Stimulated activated CD8-positive, alpha-beta memory T cell treated with anti-CD3 and anti-CD28 coated beads, Interleukin-7, amount 100 ng/mL, for 1 hour (primary cell): ENCODE measurements at regions not wholly inside any gene's neighbourhood (a gene's known extent, or its start where the extent isn't known, plus 50 kb on each side); places are given as distances from the start of the nearest gene placed in this dataset.

Experiments
- DNase-seq, 2 donors: peaks; one replicate each; pipeline ENCODE4 v3.0.0-alpha.2; 2020; ENCODE audit warnings: low read depth in 2 of 2

DNA sequence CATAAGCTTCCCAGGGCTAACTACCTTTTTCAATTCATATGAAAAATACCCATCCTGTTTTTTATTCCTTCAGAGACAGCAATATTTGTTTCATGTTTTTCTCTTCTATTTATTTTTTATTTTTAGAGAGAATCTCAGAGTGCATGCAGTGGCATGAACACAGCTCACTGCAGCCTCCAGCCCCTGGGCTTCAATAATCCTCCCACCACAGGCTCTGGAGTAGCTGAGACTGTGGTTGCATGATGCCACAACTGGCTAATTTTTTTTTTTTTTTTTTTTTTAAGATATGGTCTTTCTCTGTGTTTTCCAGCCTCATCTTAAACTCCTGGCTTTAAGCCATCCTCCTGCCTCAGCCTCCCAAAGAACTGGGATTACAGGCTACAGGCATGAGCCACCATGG lies 296.7 kb upstream of the AKR1E2 start:
- DNase-seq: no peak

DNA sequence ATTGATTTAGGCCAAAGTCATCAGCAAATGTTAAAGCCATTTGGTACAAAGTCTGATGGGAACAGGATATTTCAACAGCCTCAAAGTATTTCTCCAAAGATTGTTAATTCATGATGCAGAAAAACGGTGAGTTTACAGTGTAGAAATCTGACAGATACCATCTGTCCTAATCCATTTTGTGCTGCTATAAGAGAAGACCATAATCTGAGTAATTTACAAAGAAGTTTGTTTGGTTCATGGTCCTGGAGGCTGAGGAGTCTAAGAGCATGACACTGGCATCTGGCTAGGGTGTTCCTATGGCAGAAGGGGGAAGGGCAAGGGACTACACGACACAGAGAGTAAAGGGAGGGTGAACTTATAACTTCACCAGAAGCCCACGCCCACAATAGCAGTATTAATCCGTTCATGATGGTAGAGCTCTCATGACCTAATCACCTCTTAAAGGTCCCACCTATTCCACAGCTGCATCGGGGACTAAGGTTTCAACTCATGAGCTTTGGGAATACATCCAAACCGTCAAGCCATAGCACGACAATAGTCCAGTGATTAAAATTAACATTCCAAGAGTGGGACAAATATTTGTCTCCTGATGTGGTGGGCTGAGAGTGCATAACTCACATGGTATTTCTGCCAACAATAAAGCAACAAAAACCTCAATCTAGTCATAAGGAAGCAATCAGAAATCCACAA lies 298.6 kb upstream of the AKR1E2 start:
- DNase-seq: no peak

DNA sequence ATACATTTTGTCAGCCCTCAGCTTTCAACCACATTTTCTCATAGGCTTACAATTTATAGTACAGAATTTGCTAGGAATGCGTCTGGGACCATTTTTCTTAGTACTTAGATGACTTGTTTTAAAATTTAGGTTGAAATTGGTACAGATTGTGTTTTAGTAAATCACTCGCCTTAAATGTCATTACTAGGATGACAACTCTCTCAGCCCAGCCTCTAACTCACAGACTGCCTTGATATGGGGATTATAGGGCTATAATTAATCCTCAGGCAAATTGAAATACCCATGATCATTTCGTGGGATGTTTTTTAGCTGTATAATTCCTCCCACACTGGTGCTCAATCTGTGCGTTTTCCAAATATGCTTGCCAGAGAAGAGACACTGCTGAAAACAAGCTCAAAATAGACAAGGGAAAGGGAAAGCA lies 299.7 kb upstream of the AKR1E2 start:
- DNase-seq: no peak

DNA sequence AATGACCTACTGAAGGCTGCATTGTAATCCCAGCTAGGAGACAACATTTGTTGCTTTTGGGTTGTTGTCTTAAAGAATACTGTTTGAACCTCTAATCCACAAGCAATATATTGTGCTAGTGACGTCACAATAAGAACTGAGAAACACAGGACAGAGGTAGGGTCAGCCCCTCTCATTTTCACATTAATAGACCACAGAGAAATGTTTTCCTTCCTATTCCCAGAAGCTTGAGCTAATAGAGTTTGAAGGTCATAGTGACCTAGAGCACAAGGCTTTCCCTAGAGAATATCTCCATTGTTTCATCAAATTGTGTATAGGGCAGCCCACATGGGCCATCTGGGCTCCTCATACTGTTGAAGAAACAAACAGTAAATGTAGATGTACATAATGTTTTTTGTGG lies 300.9 kb upstream of the AKR1E2 start:
- DNase-seq: no peak

DNA sequence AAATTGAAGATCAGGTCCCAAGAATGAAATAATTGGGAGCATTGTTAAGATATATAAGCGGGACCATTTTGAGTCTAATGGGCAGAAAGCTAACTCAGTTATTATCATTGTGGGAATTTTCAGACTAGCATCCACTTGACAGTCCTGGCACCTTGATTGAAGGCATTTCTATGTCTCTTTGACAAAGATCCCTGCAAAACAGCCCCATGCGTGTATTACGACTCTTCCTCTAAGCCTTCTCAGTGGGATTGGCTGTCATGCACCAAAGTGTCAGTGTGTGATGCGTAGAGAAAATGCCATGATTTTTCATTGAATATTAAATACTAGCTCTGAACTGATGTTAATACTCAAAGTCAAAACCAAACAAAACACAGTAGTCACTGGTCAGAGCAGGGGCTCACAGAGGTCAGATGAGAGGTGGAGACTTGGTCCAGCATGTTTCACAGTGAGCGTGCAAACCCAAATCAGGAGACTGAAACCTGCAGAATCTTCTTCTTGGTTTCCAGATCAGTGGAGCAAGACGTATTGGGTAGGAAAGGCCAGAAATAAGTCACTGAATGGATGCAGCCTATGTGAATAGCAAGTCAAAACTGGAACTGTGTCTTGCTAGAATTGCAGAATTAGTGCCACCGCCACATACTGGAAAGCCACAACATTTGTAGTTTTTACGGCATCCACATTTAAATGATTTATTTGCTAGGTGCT lies 303.6 kb upstream of the AKR1E2 start:
- DNase-seq: no peak

DNA sequence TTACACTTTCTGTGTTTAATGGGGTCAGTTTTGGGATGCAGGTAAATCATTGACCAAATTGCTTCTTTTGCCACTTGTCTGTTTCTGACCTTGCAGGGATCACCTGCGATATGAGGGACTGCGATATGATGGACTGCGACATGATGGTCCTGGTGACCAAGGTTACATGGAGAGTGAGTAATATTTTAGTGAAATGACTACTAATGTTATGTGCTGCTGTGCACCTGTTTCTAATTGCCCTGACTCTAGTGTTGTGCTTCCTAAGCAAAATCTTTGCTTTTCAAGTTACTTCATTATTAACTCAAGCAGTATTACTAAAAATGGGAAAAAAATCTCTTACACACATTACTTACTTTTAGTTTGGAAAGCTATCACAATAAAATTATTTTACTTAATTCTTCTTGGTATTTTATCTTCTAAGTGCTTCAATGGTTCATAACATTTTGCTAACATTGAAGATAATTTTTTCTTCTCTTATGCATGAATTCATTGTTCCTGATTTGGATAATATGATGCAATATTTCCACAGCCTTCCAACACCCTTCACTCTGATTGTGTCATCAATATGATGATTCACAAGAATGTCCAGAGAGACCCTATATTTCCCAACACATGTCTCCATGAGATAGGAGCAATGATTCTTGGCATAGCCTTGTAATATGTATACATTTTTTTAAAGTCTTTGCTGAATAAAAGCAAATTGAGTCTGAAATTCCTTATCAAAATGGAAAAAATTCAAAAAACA lies 306.2 kb upstream of the AKR1E2 start:
- DNase-seq: no peak

DNA sequence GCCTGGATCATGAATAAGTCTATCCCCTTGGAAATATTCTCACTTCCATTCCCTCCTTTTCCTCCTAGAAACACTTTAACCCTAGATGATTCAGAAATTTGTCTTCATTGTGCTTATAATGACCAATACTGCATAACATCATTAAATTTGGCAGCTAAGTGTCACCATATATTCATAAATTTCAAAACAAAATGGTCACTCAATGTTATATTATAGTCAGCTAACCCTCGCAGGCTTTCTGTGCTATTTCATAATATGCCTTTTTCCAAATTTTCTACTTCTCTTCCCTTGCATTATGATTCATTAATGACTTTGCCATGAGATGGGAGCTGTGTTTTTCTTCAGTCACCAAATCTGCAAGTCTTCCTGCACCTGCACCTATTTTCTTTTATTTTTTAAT lies 308.3 kb upstream of the AKR1E2 start:
- no peak for DNase-seq

DNA sequence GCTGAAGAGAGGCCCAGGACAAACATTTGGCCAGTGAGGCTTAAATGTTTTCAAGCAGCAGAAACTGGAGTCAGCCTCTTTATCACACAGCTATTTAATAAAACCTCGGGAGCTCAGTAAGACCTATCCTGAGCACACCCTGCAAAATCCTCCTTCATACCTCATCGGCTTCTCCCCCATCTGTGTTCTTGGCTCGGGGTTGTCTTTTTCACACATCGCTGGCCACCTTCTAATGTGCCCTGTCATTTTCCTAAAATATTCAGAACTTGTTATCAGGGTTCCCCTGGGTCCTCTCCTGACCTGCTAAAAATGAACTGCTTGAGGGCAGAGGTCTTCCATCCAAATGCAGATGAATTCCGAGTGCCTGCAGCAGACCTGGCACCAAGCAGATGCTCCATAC lies 310.3 kb upstream of the AKR1E2 start:
- DNase-seq: no peak

DNA sequence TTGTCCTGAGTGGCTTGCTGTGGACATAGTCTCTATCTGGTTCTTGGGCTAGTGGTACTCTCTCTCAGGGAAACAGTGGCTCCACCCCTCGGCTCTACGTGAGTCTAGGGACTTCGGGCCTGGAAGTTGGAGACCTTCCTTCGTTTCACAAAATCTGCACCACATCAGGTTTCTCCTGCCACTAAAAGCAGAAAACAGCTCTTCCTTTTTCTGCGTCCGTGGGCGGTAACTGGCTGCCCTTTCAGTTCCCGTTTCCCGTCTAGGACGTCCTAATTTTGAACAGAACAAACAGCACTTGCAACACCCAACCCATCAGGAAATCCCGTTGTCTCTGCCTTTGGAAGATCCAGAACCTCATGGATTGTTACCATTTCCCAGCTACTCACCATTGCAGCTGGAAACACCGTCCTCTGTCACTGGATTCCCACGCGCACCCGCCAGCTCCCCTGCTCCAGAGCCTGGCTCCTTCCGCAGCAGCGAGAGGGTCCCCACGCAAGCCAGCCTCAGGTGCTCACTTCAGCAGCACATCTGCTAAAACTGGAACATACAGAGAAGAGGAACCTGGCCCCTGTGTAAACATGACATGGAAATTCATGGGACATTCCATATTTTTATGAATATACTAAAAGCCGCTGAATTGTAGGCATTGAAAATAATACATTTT lies 311.4 kb upstream of the AKR1E2 start:
- no peak for DNase-seq

DNA sequence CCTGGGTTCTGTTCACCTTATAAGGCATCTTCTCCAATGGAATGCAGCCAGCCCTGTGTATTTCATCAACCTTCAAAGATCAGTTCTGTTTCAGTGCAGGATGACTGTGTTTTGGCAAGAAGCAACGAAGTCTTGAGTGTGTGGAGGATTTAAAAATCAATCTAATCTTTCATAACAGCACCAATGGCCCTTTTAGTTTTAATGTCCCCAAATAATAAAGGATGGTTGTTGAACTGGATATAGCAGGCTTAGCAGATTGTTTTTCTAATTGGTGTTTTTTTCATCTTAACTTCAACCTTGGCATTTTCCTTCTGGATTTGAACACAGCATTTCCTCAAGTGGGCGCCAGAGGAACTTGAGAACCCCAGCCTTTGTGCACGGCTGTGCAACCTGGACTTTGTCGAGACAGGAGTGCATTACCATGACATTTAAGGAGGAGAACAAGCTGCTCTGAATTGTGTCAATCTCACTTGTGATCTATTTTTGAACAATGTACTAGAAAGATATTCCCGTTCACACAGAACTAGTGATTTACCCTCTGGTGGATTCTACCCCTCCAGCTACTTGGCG lies 313.3 kb upstream of the AKR1E2 start:
- no peak for DNase-seq

DNA sequence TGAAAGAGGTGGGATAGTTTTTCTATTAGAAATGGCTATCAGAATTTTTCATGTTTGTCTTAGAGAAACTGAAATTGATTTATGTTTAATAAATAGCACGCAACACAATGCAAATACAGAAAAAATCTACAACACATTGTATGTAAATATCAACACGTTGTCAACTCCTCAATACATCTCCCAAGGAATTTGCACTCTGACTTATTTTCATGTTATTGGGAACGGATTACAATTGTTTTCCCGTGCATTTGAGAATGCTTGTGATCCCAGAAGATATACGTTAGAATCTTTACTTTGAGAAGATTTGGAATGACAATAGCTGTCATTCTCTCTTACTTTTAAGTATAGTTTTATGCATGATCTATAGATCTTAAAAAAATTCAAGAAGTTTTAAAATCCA lies 313.8 kb upstream of the AKR1E2 start:
- no peak for DNase-seq

DNA sequence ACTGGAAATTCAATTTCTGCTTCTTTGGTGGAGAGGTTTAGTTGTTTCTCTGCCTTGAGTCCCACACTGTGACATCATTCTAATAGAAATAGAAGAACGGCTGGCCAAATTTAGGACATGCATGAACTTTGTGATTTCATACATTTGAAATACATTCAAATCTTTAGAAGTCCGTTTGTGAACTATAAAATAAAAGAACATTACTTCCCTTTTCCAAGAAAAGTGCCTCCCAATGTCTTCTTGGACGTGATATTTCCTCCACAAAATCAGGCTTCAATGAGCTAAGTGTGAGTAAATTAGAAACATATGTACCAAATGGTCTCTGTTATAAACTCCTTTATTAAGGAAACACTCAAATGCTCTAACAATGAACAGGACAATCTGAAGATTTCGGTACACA lies 314.5 kb upstream of the AKR1E2 start:
- DNase-seq: no peak

DNA sequence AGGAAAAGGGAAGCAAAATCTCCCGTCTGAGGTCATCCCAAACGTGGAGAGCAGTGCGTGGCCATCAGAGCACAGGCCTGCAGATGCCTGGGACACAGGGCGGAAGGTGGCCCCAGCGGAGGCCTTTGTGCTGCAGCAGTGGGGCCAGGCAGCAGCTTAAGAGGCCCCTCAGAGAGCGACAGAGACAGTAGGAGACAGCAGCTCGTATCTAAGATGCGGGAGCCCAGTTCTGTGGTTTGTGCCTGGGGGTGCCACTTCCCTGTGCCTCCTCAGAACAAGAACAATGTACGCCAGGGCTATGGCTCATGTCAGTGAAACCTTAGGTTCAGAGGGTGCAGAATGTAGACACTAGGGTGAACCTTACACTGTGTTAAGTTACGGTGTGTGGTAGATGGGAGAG lies 316.6 kb upstream of the AKR1E2 start:
- no peak for DNase-seq

DNA sequence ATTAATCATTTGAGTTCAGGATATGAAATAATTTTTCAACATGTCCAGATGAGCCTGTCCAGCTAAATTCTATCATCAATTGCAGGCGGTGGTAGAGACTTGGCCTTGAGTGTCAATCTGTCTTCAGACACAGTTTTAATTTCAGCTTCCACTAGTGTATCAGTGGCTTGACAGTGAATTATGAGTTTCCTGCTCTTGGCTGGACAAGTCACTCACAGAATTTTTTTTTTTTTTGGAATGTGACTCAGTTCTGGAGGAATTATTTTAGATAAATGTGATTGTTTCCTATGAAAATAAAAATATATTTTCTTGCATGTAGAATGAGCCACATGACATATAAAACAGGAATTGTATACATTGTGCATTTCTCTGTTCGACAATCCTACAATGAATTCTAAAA lies 319.9 kb upstream of the AKR1E2 start:
- no peak for DNase-seq

DNA sequence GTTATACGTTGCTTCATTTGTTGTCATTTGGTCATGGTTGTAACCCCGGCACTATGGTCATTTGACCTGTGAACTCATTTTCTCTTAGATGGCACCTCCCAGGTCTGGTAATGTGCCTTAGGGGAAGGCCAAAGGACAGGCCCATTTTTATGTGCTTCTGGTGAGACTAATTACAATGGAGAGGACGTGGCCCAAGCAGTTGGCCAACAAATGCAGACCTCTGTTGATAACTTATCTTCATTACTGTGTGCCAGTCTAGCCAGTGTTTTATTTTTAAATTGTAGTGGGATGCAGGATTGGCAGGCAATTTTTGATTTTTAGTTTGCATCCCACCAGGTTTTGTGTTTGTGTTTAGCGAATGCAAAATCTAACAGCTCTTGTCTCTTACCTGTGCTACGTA lies 321.5 kb upstream of the AKR1E2 start:
- no peak for DNase-seq

DNA sequence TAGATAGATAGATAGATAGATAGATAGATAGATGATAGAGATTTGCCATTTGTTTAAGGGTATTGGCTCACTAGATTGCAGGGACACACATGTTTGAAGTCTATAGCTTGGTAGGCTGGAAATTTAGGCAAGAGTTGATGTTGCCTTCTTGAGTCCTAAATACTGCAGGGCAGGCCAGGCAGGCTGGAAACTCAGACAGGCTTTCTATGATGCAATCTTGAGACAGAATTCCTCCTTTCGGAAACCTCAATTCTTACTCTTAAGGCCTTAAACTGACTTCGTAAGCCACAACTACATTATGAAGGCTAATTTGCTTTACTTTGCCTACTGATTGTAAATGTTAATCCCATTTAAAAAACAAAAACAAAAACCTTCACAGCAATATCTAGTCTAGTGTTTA lies 322.9 kb upstream of the AKR1E2 start:
- no peak for DNase-seq

DNA sequence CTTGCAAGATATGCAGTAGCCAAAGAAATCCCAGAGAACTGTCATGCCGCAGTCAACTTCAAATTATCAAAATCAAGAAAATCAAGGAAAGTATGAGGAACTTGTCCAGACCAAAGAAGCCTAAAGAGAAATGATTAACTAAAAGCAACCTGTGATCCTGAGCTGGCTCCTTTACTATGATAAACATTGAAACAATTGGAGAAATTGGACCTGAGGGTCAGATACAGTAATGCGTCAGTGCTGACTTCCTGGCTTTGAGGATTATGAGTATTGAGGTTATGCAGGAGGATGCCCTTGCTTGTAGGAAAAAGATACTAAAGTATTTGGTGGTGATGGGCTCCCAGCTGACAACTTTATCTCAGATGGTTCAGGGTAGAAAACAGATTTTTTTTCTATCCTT lies 324.7 kb upstream of the AKR1E2 start:
- no peak for DNase-seq

DNA sequence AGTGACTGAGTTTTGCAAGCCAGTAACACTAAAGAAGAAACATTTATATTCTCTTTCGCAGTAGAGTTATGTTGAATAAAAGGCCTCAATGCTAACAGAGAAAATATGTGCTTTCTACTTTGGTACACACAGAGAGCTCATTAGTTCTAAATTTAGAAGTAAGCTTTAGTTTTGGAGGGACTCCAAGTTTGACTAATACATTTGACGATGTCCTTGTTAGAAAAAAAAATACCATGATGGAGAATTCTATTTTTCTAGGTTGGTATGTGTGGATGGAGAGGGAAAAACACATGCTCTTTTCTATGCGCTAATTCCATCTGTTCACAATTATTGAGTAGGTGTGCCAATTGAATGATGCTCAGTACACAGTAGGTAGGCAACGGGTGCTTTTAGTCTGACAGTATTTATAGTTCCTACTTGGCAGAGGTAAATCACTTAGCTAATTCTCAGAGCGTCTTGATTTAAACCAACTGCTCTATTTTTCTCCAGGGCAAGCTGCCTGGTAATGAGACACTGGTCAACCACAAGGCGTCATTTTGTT lies 327.2 kb upstream of the AKR1E2 start:
- DNase-seq: no peak

DNA sequence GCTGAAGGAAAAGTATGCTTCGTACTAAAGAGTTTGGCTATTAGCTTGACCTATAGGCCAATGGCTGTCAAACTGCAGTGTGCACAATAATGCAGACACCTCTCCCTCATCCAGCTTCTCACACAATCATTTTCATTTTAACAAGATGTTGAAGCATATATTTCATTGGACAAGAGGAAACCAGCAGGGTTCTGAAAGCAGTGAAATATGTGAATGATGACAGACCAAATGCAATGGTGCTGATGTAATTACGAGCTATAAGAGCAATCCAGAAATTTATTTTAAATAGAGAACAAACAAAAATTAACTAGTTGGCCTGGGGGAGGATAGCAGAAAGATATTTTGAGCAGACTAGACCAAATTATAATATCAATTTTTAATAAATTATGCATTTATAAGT lies 331.5 kb upstream of the AKR1E2 start:
- DNase-seq: no peak

DNA sequence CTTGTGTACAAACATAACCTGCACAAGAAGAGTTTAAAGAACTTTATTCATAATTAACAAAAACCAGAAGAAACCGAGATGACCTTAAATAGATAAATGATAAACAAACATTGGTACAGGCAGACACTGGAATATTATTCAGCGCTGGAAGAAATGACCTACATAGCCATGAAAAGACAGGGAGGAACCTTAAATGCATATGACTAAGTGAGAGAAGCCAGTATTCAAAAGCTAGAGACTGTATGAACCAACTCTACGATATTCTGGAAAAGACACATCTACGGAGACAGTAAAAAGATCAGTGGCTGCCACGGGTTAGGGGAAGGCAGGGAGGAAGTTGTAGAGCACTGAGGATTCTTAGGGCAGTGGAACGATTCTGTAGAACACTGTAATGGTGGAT lies 333.8 kb upstream of the AKR1E2 start:
- no peak for DNase-seq

DNA sequence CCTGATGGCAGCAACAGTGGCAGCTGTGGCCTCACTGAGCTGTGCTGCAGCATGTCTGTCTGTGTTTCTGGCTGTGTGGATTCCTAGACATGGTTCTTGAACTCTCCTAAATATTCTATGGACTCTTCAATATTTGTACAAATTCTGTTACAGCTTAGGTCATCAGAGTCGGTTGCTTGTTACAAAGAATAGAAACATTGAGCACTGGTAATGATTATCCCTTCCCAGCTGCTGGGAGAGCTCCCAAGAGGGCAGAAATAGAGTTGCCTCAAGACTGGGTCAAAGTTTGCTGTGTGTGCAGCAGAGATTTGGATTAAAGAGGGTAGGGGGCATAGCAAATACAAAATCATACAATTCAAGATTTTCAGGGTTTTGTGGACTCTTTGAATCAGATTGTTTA lies 337.1 kb upstream of the AKR1E2 start:
- no peak for DNase-seq

DNA sequence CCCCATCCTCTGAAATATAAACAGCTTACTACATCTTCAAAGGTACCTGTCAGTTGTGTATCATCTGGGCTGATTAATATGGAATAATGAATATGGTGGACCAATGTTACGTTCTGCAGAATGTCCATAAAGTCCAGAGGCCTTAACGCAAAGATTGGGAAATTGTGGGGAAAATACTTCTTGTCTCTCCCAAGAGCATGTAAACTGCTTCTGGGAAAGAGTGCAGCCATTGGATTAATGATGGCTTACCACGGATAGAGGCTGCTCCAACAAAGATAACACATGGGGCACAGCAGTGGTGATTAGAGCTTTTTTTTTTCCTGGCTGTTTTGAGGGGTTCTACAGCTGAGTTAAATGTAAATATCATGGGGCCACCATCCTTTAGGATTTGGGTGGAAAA lies 340.4 kb upstream of the AKR1E2 start:
- DNase-seq: no peak
